ENCODE measurements at regions not wholly inside any gene's neighbourhood (a gene's known extent, or its start where the extent isn't known, plus 50 kb on each side); places are given as distances from the start of the nearest gene placed in this dataset.

DNA sequence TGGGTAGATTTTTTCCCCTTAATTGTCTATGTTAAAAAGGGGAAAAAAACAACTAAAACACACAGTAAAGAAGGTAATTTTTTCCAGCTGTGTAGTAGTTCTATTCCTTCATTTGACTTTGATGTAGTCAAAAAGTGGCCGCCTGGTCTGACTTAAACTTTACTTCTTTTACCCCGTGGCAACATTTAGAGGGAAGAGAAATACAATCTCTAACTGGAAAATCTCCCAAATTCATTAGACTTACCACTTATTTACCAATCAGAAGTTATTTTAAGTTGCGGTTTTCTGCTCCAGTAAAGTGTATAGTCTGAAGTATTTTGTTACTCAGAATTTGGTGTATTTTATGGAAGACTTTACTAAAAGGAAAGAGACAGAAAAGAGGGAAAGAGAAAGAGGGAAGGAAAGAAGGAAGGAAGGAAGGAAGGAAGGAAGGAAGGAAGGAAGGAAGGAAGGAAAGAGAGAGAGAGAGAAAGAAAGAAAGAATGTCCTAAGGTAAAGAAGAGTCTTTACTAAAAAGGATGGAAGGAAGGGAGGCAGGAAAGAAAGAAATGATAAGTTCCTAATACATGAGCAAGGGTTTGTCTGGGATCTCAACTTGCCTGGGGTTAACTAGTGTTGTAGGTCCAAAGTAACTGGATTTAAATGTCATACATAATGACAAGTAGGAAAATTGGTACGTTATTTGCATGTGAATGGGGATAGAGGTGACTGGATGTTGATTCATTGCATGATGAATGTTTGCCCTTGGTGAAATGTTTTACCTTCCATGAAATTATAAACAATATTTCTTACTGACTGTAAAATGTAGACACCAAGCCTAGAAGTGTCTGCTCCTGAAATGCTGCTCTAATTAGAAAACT, 135.1 kb downstream of the SAMD5 start:
- Histone ChIP-seq H3K27me3 (ENCODE audit: control insufficient read depth, insufficient read depth, low read length) (no peaks in the 10 kb centered on the region), H3K56ac (ENCODE audit: extremely low read depth, insufficient read depth, low read length) (no peak overlapping the region), H3K4me2 (ENCODE audit: low read depth, low read length) (no peak overlapping the region), H3K18ac (ENCODE audit: low read depth, low read length) (peak overlapping the region; percentile 5), H2BK120ac (ENCODE audit: low read depth, low read length) (peak overlapping the region; percentile 50; the same call in 1 of the 2 replicates), H4K8ac (ENCODE audit: low read depth in 2 of 2, low read length in 2 of 2) (0 out of 4 replicates have a peak overlapping the region, but pooled peaks of 1 of the 2 experiments have one; percentile 5), H3K4ac (ENCODE audit: low read depth, low read length) (no peak overlapping the region), H3K4me1 (ENCODE audit: control insufficient read depth, insufficient read depth, low read length) (peaks cover 9% of the 10 kb centered on the region), H3K9me1 (ENCODE audit: insufficient read depth, low read length) (peaks cover 5% of the 10 kb centered on the region), H4K20me1 (ENCODE audit: insufficient read depth, low read length) (no peaks in the 10 kb centered on the region), H3K9ac (ENCODE audit: low read depth, low read length) (no peak overlapping the region), H2BK20ac (ENCODE audit: low read depth, low read length) (no peak overlapping the region), H3K9me3 (ENCODE audit: control insufficient read depth, insufficient read depth, low read length) (no peaks in the 10 kb centered on the region), H4K91ac (ENCODE audit: insufficient read depth, low read depth, low read length) (no peak overlapping the region), H4K5ac (ENCODE audit: low read depth, low read length) (no peak overlapping the region), H3K14ac (replicated peaks; ENCODE audit: low read depth, low read length) (no peak overlapping the region), H2BK5ac (ENCODE audit: low read depth, low read length, poor library complexity, severe bottlenecking) (no peak overlapping the region), H2AK5ac (ENCODE audit: low read depth, low read length) (no peak overlapping the region), H3K4me3 (ENCODE audit: insufficient read depth, low read depth, low read length) (no peak overlapping the region), H3K23ac (ENCODE audit: low read depth, low read length) (no peak overlapping the region), H2AK9ac (replicated peaks; ENCODE audit: low read depth, low read length, poor library complexity) (no peak overlapping the region), H2AFZ (replicated peaks; ENCODE audit: low read length, poor library complexity) (no peak overlapping the region), H3K27ac (ENCODE audit: insufficient read depth, low read length) (no peak overlapping the region), H3K36me3 (ENCODE audit: control insufficient read depth, insufficient read depth, low read length) (no peaks in the 10 kb centered on the region), H3K79me1 (ENCODE audit: low read depth in 1 of 2, low read length in 2 of 2) (no peaks in the 10 kb centered on the region), H2BK15ac (ENCODE audit: low read depth, low read length) (no peak overlapping the region; the same call in 2 of the 3 replicates)
- ATAC-seq (ENCODE audit: low read depth) (no peak), DNase-seq (no peak)
- dilution Hi-C loops (cut with HindIII; ENCODE audit: low sequenced_read_pairs, unreplicated experiment), result no loop called here
- TF ChIP-seq CEBPB (IDR thresholded peaks at IDR 0.05; ENCODE audit: low read depth, low read length) (no peak), SMC3 (IDR thresholded peaks at IDR 0.05; ENCODE audit: low read depth, low read length) (no peak), FOS (IDR thresholded peaks at IDR 0.05; ENCODE audit: low read depth, low read length) (no peak)
- ChIA-PET CTCF (no interaction called here), POLR2A (ENCODE audit: unreplicated experiment) (no interaction called here)
- in situ Hi-C loops (cut with MboI; ENCODE audit: low sequenced_read_pairs), result no loop called here
- intact Hi-C loops (cut with micrococcal nuclease), result no loop called here
- BruUV-seq (replicated peaks), result no TSS peak
- no CpG with 5 or more reads among the region's 4 CpGs for WGBS, 2 experiments (ENCODE audit: extremely low coverage in 2 of 2, insufficient read length in 1 of 2)

All from IMR-90 (cell line).